GM21723 (cell line): ENCODE measurements at regions not wholly inside any gene's neighbourhood (a gene's known extent, or its start where the extent isn't known, plus 50 kb on each side); places are given as distances from the start of the nearest gene placed in this dataset.

Source experiments
- ATAC-seq: cut with Tn5 transposase; IDR thresholded peaks from one replicate; pipeline ENCODE4 v1.9.1; 2021; ENCODE audit warnings: mild to moderate bottlenecking, moderate library complexity; ENCODE audit not compliant: unreplicated experiment

DNA sequence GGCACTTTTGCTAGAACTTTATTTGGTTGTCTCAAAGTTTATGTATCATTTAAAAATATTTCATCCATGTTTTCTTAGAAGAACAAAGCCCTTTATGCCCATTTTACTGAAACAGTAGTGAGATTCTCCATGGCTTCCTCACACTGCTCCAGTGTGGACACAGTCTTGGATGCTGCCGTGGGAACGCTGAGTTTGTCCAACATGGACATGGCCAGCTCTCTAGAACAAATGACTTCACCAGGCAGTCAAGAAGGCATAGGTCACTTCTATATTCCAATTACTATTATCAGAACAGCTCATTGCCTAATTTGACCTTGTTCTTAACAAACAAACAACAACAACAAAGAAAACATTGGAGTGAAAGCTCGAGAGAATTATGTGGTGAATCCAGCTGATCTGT lies 414.1 kb upstream of the ID2 start:
- no peak for ATAC-seq

DNA sequence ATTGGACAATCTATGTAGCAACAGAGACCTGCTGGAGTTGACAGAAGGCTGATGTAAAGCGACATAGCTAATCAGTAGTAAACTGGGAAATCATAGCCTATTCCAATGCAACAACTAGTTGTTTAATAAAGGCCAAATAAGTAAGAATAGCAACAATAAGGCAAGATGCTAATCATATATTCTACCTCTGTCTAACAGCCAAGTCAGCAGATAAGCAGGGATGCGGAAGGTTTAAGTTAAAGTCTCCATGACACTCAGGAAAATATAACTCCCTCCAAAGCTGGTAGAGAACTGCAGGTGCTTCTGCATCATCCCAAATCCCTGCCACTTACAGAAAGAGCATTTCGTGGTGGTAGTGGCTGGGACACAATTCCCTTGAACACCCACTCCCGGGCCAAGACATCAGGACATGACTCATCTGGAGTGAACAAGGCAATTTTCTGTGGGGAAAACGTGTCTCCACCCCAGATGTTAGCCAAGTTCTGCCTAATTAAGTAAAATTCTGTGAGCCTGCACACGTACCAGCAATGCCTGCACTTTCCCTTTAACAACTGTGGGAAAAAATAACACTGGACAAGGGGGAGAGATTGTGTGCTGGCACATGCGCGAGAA lies 413.6 kb upstream of the ID2 start:
- ATAC-seq, result no peak

- ATAC-seq, result no peak
Measured at GRCh38 chr2:8270699-8271098, 411.2 kb upstream of the ID2 start.

DNA sequence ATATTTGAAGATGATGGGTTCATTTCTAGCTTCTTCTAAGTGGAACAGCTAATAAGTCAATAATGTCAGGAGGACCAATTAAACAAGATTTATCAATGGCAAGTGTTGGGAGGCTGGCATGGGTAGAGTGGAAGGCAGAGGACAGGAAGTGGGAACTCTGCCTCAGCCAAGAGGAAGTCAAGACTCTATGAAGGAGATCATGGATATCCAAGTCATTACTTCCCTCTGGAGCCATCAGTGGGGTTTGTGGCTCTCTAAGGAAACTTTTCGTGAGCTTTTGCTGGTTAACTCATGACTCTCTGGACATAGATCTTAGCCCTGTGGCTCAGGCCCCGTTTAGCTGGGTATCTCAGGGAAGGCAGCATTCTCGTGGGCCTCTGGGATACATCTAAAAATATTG lies 410.4 kb upstream of the ID2 start:
- ATAC-seq, result no peak

- no peak for ATAC-seq
Measured at GRCh38 chr2:8276026-8276425, 405.8 kb upstream of the ID2 start.

GRCh38 chr2:8277921-8278571 lies 403.8 kb upstream of the ID2 start:
- ATAC-seq, result no peak

DNA sequence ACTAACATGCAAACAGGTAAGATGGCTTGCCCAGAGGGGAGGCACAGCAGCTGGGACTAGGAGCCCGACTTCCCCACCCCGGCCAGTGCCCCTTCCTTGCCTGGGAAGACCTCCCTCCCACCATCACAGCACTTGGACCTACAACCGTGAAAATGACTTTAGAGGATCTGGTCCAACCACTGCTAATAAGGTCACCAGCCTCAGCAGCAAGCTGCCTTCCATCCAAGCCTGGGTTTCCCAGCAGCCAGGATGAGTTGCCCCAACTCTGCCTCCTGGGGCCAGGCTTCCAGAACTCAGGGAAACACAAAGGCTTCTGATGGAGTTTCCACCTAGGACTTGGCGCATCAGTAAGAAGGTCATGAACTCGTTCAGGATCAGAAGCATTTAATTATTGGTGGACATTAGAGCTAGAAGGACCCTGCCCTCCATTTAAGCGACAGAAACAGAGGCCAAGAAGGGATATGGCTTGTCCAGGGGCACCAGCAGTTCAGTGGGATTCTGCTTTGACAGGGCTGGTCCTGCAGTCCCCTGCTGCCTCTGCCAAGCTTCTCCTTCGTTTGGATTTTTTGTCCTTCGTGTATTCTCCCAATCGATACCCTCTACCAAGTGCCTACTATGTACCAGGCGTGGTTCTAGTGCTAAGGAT lies 403.0 kb upstream of the ID2 start:
- ATAC-seq, result no peak

DNA sequence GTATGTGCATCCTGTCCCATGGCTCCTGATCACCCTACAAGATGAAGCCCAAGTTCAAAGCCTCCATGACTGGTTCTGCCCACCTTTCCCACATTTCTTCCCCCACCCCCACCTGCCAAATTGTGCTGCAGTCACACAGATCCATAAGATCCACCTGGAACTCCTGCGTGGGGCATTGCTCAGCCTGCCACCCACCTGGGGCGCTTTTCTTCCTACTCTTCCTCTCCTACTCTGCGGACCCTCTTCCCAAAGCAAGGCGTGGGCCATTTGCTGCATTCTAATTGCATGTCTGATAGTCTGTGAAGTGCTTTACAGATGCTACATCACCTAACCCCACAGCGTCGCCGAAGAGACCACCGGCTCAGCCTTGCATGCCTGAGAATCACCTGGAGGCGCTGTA lies 402.4 kb upstream of the ID2 start:
- no peak for ATAC-seq

DNA sequence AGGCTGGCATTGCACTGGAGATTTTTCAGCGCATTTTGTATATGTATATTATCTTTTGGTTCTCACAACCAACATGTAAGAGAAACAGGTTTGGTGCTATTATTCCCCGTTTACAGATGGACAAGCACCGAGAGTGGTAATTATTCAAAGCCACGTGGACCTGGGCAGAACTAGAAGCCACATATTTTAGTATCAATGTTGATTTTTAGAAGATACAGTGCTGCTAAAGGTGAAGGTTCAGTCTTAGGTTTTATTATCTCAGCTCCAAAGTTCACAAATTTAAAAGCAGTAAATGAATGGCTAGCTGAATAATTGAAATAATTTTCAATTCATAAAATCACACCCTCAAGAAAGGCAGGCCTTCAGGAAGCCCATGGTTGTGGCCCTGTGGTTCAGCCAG lies 400.6 kb upstream of the ID2 start:
- ATAC-seq, result no peak

DNA sequence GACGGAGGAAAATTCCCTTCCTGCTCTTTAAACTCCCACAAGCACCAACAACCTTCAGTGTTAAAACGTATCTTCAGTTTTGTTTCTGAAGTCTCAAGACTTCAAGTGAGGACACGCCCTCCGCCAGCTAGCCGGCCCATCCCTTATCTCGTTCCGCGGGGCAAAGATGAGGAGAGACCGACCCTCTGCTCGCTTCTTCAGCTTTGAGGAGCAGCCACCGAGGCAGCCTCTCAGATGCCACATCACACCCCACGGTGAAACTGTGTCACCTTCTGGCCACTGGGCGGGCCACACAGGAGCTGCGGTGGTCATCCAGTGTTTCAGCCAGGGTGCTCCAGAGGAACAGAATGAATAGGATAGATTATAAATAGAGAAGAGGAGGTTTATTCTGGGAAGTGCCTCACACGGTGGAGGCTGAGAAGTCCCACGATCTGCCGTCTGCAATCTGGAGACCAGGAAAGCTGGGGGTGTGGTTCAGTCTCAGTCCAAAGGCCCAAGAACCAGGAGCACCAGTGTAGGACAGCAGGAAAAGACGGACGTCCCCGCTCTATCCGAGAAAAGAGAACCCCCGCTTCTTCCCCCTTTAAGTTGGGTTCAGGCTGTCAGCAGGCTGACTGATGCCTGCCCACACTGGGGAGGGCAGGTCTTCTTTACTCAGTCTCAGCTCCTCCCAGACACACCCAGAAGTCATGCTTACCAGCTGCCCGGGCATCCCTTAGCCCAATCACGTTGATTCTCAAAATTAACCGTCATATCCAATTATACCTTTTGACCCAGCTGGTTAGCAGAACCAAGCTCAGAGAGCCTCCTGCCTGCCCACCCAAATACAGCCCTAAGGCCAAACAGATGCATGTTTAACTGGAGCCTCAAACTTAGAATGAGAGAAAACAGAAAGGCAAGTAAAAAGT lies 399.7 kb upstream of the ID2 start:
- no peak for ATAC-seq

GRCh38 chr2:8282858-8283252 lies 399.0 kb upstream of the ID2 start:
- no peak for ATAC-seq

GRCh38 chr2:8285081-8285480 lies 396.8 kb upstream of the ID2 start:
- no peak for ATAC-seq

- no peak for ATAC-seq
Measured at GRCh38 chr2:8285898-8286297, 396.0 kb upstream of the ID2 start.

DNA sequence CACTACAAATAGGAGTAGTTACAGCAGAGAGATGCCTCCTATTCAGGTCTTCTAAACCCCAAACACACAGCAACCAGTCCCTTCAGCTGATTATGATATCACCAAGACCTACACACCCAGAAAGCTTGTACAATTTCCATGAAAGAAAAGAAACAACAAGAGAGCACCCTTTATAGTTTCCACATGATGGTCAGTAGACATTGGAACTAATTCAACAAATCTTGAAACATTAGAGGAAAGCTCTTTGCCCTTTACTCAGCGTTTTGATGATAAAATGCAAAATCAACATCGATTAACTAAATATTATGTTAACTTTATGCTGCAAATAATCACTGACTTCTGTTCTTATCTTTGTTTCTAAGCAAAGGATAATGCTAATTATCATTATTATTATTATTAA lies 393.6 kb upstream of the ID2 start:
- no peak for ATAC-seq

- no peak for ATAC-seq
Measured at GRCh38 chr2:8289111-8289510, 392.7 kb upstream of the ID2 start.

DNA sequence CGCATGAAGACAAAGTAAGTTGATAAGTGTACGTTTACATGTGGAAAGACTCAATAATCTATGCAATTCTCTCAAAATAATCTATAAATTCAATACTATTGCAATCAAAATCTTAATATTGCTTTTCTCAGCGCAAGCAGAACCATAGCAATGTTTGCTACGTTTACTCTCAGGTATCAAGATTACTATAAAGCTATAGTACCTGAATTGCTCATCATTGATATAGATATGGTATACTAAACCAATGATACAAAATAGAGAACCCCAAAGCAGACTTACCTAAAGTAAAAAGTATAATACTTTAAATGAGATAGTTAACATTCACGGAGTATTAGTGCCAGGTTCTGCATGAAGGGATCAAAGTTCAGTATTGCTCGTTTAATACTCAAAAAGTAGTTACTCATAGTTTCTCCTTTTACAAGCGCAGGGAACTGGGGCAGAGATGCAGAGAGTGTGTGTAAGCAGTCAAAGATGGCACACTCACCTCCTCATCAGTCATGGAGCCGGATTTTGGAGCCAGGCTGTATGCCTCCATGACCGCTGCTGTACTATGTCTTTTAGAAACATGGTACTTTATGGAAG lies 391.0 kb upstream of the ID2 start:
- ATAC-seq, result no peak

GRCh38 chr2:8296306-8296705 lies 385.6 kb upstream of the ID2 start:
- no peak for ATAC-seq

DNA sequence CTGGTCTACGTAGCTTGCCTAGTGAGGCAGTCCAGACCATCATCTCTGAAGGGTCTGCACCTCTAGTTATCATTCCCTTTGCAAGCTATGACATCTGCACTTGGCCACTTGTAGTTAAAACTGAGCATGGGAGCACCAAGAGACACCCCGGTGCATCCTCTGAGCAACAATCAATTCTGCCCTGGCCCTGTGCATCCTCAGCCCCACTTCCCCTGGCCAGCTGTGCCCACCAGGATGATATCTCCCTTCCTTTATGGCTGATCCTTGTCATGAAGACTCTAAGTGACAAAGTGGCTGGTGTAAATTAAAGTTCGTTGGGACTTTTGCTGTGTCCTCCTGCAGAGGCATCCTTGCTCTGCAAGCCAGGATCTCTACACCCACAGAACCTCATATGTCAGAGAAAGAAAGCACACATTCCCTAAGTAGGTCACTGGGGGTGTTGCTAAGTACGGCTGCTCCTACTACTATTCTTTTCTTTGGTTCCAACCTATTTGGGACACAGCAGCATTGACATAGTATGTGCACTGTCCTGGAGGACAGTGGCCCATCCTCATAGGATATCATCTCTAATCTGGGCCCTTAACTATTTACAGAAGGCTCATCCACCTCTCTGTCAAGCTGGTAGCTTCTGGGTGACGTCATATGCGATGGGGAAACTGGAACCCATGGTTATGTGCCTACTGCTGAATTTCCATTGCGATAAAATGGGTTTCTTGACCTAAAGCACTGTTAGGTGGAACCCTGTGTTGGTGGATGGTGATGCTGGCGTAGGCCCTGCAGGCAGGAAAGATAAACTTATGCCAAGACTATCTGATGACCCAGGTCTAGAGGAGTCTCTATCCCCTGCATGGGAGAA lies 384.3 kb upstream of the ID2 start:
- ATAC-seq, result no peak

GRCh38 chr2:8298783-8299182 lies 383.1 kb upstream of the ID2 start:
- ATAC-seq, result no peak

GRCh38 chr2:8300216-8300615 lies 381.6 kb upstream of the ID2 start:
- no peak for ATAC-seq
